ENCODE measurements at regions not wholly inside any gene's neighbourhood (a gene's known extent, or its start where the extent isn't known, plus 50 kb on each side); places are given as distances from the start of the nearest gene placed in this dataset.

DNA sequence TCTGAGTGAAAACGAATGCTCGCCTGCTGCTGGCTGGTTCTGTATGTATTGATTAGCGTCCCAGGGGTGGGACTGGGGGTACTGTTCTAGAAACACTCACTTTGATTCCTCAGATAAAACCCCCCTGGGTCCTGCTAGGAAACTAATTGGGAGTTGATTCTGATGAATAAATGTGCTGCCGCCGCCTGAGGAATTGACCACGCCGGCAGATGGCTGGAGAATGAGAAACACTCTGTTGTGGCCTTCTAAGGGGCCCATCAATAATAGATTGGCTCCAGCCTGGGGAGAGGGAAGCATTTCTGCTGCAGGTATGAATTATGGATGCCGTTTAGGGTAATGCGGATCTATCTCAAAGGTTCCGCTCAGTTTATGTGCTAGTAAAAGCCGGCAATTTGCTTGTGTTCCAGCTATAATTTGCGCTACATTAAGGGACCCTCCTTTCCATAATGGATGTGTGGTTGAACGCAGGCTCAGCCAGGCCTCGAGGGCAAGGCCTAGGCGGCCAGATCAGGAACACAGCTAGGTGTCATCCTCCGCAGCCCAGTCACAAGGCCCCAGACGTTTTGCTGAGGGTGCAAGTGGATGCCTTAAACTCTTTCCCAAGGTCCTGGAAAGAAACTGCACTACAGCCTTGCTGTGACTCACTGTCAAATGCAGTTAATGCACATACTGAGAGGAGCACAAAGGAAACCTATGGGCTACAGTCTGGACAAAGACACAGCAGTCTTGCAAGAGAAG, 132.2 kb upstream of the HS3ST2 start:
- TF ChIP-seq, protein P1, sequence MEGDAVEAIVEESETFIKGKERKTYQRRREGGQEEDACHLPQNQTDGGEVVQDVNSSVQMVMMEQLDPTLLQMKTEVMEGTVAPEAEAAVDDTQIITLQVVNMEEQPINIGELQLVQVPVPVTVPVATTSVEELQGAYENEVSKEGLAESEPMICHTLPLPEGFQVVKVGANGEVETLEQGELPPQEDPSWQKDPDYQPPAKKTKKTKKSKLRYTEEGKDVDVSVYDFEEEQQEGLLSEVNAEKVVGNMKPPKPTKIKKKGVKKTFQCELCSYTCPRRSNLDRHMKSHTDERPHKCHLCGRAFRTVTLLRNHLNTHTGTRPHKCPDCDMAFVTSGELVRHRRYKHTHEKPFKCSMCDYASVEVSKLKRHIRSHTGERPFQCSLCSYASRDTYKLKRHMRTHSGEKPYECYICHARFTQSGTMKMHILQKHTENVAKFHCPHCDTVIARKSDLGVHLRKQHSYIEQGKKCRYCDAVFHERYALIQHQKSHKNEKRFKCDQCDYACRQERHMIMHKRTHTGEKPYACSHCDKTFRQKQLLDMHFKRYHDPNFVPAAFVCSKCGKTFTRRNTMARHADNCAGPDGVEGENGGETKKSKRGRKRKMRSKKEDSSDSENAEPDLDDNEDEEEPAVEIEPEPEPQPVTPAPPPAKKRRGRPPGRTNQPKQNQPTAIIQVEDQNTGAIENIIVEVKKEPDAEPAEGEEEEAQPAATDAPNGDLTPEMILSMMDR (IDR thresholded peaks at IDR 0.05) = no peak
- no peak for TF ChIP-seq POLR2A (IDR thresholded peaks at IDR 0.05)
